Rectal smooth muscle tissue (tissue), 1 donor: ENCODE measurements at regions not wholly inside any gene's neighbourhood (a gene's known extent, or its start where the extent isn't known, plus 50 kb on each side); places are given as distances from the start of the nearest gene placed in this dataset.
A peak's percentile ranks its signal among the peaks of the same experiment; 100 is the strongest.
"Not testable (repeated sequence)": the region's sequence is repeated elsewhere in the genome, so short reads cannot be mapped to it uniquely, and the experiment has no call there.

ENCODE experiments used
- H3K27ac ChIP-seq: one replicate; pipeline ENCODE4 v1.7.0; 2013; ENCODE audit warnings: low read depth, low read length, inconsistent platforms
- H3K27me3 ChIP-seq: one replicate; pipeline ENCODE4 v1.7.0; 2013; ENCODE audit warnings: low read length; ENCODE audit not compliant: control insufficient read depth, insufficient read depth
- H3K36me3 ChIP-seq: one replicate; pipeline ENCODE4 v1.7.0; 2013; ENCODE audit warnings: low read length; ENCODE audit not compliant: control insufficient read depth, insufficient read depth
- H3K4me1 ChIP-seq: one replicate; pipeline ENCODE4 v1.7.0; 2013; ENCODE audit warnings: low read length; ENCODE audit not compliant: control insufficient read depth, insufficient read depth
- H3K4me3 ChIP-seq: one replicate; pipeline ENCODE4 v1.7.0; 2013; ENCODE audit warnings: low read length
- H3K9ac ChIP-seq: one replicate; pipeline ENCODE4 v1.7.0; 2013; ENCODE audit warnings: low read length

GRCh38 chr15:96612917-96613316, 282.4 kb downstream of the NR2F2 start:
- no peaks in the 10 kb centered on the region for H3K36me3 ChIP-seq
- H3K4me1 ChIP-seq = no peaks in the 10 kb centered on the region
- no peak overlapping the region for H3K9ac ChIP-seq
- no peak overlapping the region for H3K4me3 ChIP-seq
- H3K27me3 ChIP-seq = no peaks in the 10 kb centered on the region
- H3K27ac ChIP-seq = no peak overlapping the region

- Histone ChIP-seq H3K27me3 (no peaks in the 10 kb centered on the region), H3K9ac (no peak overlapping the region), H3K4me1 (no peaks in the 10 kb centered on the region), H3K27ac (no peak overlapping the region), H3K36me3 (no peaks in the 10 kb centered on the region), H3K4me3 (no peak overlapping the region)
Observed at GRCh38 chr15:96619174-96619573, 288.7 kb downstream of the NR2F2 start.

DNA sequence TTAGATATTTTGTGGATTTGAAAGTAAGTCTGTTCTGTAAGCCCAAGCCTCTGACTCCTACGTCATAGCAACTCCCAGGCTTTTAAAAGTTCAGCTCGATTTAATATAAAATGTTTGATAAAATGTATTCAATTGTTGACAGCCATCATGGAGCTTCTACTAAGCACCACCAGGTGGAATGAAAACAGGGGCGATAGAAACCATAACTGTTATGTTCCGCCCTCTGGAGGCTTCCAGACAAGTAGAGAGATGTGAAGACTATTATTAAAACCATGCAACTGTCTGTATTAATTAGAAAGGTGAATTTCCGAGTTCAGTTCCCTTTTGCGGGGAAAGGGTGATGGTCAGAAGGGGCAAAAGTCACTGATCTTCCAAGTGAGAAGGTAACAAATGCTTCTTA, 292.2 kb downstream of the NR2F2 start:
- Histone ChIP-seq H3K4me1 (peaks cover 3% of the 10 kb centered on the region), H3K27me3 (no peaks in the 10 kb centered on the region), H3K9ac (no peak overlapping the region), H3K27ac (no peak overlapping the region), H3K36me3 (no peaks in the 10 kb centered on the region), H3K4me3 (no peak overlapping the region)

DNA sequence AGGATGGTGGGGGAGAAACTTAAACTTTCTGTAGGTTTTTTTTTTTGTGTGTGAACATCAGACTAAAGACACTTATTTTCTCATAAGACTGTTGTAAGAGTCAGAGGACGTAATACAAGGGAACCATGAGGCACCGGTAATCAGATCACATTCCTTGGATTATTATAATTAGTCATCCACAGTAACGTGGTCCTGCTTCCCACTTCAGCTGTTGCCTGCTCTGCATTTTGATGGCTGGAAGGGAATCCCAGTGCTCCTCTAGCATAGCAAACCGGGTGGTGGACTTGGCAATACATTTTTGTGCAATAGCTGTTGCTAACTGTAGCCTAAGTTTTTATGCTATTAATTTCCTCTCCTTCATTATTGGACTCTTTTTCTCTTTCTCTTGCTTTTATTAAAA, 294.8 kb downstream of the NR2F2 start:
- no peaks in the 10 kb centered on the region for H3K27me3 ChIP-seq
- H3K9ac ChIP-seq = no peak overlapping the region
- H3K36me3 ChIP-seq = no peaks in the 10 kb centered on the region
- peaks cover 3% of the 10 kb centered on the region for H3K4me1 ChIP-seq
- H3K4me3 ChIP-seq = no peak overlapping the region
- no peak overlapping the region for H3K27ac ChIP-seq

DNA sequence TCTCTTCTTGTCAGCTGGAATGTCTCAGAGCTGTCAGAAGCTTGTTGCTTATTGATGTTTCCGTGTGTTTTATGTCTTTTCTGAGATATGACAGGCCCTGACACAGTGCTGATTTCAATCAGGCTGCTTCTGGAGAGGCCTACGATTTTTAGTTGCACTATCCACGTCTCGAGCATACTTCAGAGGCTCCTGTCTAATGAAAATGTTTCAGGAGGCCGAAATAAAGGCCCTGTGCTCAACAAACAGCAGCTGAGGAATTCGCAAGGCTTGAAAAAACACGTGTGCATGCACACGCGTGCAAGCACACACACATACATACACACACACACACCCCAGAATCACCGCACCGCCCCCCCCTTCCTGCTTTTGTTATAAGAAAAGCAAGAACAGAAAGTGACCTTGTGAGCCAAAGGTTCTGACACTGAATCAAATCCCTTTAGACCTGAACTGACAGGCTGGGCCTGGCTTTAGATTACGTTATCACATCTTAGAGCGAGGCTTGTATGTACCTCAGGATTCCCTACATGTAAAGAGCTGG, 296.6 kb downstream of the NR2F2 start:
- H3K27me3 ChIP-seq = no peaks in the 10 kb centered on the region
- H3K36me3 ChIP-seq = no peaks in the 10 kb centered on the region
- no peak overlapping the region for H3K9ac ChIP-seq
- H3K4me3 ChIP-seq = no peak overlapping the region
- H3K4me1 ChIP-seq = peaks cover 3% of the 10 kb centered on the region
- peak overlapping the region; percentile 8 for H3K27ac ChIP-seq

- H3K4me1 ChIP-seq = peaks cover 3% of the 10 kb centered on the region
- H3K9ac ChIP-seq = no peak overlapping the region
- H3K27ac ChIP-seq = no peak overlapping the region
- no peaks in the 10 kb centered on the region for H3K36me3 ChIP-seq
- no peak overlapping the region for H3K4me3 ChIP-seq
- no peaks in the 10 kb centered on the region for H3K27me3 ChIP-seq
Observed at GRCh38 chr15:96629511-96629910, 299.0 kb downstream of the NR2F2 start.

DNA sequence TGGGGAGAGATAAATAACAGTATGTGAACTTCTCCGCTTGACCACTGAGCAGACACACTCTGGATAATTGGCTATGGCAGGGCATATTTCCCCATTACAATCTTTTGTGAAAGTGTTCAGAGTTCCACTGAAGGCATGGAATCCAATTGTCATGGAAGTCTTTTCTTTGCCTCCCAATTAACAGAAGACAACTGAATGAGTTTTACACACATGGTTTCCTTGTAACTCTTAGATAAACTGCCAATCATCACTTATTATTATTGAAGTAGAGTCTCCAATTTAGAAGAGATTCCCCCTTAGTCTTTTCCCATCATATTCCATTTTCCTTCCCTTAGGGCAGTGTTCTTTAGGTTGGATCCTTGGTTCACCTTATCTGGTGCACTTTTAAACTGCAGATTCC, 308.3 kb downstream of the NR2F2 start:
- no peak overlapping the region for H3K27ac ChIP-seq

DNA sequence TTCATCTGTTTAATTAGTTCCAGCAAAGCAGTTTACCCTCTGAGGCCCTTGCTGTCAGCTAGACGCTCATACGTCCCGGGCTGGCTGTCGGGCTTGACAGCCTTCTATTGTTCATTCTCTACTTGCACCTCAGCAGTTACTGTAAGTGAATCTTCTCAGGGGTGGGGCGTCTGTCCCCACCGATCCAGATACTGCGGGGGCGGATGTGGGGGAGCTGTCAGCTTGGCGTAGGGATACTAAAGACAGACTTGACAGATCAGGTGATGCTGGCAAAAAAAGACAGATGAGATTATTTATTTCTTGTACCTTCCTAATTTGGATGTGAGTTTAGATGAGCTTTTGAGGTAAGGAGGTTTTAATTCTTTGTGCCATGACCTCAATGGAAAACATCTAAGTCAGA, 315.3 kb downstream of the NR2F2 start:
- no peak overlapping the region for H3K27ac ChIP-seq
- H3K9ac ChIP-seq = no peak overlapping the region

More for the DNA sequence above, 308.3 kb downstream of the NR2F2 start:
- H3K36me3 ChIP-seq = no peaks in the 10 kb centered on the region
- no peak overlapping the region for H3K9ac ChIP-seq
- H3K27me3 ChIP-seq = no peaks in the 10 kb centered on the region
- H3K4me1 ChIP-seq = no peaks in the 10 kb centered on the region
- no peak overlapping the region for H3K4me3 ChIP-seq

DNA sequence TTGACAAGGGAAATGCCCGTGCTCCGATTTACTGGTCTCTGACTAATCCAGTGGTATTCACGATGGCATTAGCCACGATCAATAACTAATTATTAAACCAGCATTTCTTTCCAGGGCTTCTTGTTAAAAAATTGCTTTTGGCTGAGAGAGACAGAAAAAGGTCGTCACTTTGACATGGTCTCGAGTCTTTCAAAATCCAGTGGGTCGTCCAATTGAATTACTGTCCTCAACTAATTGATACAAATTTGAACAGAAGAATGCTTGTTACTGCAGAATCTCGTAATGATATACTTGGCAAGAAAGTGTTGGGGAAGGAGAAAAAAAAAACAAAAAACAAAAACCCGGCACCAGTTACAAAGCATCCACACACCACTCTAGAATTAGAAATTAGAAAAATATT, 318.4 kb downstream of the NR2F2 start:
- Histone ChIP-seq H3K9ac (no peak overlapping the region), H3K27me3 (no peaks in the 10 kb centered on the region), H3K4me3 (no peak overlapping the region), H3K4me1 (no peaks in the 10 kb centered on the region), H3K36me3 (no peaks in the 10 kb centered on the region), H3K27ac (no peak overlapping the region)

More for the DNA sequence above, 315.3 kb downstream of the NR2F2 start:
- H3K4me1 ChIP-seq = no peaks in the 10 kb centered on the region
- H3K4me3 ChIP-seq = no peak overlapping the region
- no peaks in the 10 kb centered on the region for H3K36me3 ChIP-seq
- no peaks in the 10 kb centered on the region for H3K27me3 ChIP-seq

DNA sequence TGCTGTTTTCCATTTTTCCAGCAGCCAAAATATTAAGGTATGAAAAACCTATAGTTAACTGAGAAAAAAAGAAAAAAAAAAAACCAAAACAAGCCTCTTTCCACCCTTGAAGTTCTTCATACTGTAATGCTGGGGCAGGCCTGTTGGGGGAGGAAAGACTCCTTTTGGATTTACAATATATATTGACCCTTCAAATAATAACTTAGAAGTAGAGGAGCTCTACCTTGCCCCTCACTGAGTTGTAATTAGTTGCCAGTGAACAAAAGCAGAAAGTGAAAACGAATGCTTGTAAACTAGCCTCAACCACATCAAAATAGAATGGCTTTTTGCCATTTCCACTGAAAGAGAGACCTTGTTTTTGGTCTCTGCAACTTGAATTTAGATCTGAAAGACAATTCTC, 326.6 kb downstream of the NR2F2 start:
- no peaks in the 10 kb centered on the region for H3K4me1 ChIP-seq
- H3K9ac ChIP-seq = no peak overlapping the region
- H3K36me3 ChIP-seq = no peaks in the 10 kb centered on the region
- no peak overlapping the region for H3K4me3 ChIP-seq
- no peak overlapping the region for H3K27ac ChIP-seq
- no peaks in the 10 kb centered on the region for H3K27me3 ChIP-seq

DNA sequence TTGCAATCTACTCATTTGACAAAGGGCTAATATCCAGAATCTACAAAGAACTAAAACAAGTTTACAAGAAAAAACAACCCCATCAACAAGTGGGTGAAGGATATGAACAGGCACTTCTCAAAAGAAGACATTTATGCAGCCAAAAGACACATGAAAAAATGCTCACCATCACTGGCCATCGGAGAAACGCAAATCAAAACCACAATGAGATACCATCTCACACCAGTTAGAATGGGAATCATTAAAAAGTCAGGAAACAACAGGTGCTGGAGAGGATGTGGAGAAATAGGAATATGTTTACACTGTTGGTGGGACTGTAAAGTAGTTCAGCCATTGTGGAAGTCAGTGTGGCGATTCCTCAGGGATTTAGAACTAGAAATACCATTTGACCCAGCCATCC, 336.5 kb downstream of the NR2F2 start:
- H3K4me1 ChIP-seq, H3K9ac ChIP-seq, H3K36me3 ChIP-seq, H3K27me3 ChIP-seq, H3K27ac ChIP-seq, H3K4me3 ChIP-seq: not testable (repeated sequence)

GRCh38 chr15:96670389-96670788, 339.9 kb downstream of the NR2F2 start:
- Histone ChIP-seq H3K36me3 (no peaks in the 10 kb centered on the region), H3K4me3 (no peak overlapping the region), H3K27me3 (no peaks in the 10 kb centered on the region), H3K9ac (no peak overlapping the region), H3K4me1 (no peaks in the 10 kb centered on the region), H3K27ac (no peak overlapping the region)

DNA sequence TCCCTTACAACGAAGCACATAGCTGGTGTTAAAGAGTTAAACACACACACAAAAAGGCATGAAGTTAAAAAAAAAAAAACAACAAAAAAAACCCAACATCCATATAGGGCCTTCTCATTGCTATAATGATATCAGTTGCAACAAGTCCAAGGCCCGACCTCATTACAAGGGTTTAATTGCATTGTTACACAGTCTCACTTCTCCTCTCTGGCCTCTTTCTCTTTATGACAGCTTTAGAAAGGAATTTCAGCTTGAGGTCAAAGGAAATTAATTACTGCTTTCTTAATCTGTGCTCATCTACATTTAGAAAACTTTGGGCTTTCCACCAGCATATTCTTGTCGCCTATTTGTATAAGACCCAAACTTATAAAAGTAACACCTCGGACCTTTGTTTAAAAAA, 342.1 kb downstream of the NR2F2 start:
- no peak overlapping the region for H3K27ac ChIP-seq
- H3K36me3 ChIP-seq = no peaks in the 10 kb centered on the region
- no peaks in the 10 kb centered on the region for H3K4me1 ChIP-seq
- no peak overlapping the region for H3K4me3 ChIP-seq
- H3K27me3 ChIP-seq = no peaks in the 10 kb centered on the region
- no peak overlapping the region for H3K9ac ChIP-seq
